ENCODE measurements at regions not wholly inside any gene's neighbourhood (a gene's known extent, or its start where the extent isn't known, plus 50 kb on each side); places are given as distances from the start of the nearest gene placed in this dataset.

DNA sequence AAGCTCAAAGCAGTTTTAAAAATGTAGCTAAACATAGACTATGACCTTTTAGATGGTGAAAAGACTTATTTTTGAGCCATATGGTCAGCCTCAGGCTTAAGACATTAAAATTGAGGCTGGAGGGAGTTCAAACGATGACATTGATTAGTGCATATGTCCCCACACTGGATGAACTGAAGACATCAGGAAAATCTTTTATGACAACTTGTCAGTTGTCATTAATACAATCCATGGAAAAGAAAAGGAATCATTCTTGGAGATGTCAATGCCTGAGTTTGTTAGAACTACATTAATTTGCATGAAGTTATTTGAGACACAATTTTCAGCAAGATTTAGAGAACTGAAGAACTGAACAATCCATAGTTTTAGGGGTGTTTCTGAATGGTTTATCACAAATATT lies 349.9 kb downstream of the COL11A1 start:
- TF ChIP-seq EZH2 (IDR thresholded peaks at IDR 0.05; ENCODE audit: low read length), result no peak
- TF ChIP-seq, protein P1, sequence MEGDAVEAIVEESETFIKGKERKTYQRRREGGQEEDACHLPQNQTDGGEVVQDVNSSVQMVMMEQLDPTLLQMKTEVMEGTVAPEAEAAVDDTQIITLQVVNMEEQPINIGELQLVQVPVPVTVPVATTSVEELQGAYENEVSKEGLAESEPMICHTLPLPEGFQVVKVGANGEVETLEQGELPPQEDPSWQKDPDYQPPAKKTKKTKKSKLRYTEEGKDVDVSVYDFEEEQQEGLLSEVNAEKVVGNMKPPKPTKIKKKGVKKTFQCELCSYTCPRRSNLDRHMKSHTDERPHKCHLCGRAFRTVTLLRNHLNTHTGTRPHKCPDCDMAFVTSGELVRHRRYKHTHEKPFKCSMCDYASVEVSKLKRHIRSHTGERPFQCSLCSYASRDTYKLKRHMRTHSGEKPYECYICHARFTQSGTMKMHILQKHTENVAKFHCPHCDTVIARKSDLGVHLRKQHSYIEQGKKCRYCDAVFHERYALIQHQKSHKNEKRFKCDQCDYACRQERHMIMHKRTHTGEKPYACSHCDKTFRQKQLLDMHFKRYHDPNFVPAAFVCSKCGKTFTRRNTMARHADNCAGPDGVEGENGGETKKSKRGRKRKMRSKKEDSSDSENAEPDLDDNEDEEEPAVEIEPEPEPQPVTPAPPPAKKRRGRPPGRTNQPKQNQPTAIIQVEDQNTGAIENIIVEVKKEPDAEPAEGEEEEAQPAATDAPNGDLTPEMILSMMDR (optimal IDR thresholded peaks at IDR 0.05 in 1 of 3, IDR thresholded peaks at IDR 0.05 in 1 of 3, conservative IDR thresholded peaks at IDR 0.05 in 1 of 3; ENCODE audit: extremely low read depth in 1 of 3, insufficient read depth in 2 of 3, low read length in 3 of 3), result no peak
- Histone ChIP-seq H3K36me3 (ENCODE audit: control insufficient read depth in 2 of 2, extremely low read depth in 1 of 2, insufficient read depth in 2 of 2, low read length in 2 of 2) (no peaks in the 10 kb centered on the region), H3K27ac (ENCODE audit: control insufficient read depth, insufficient read depth, low read length) (no peak overlapping the region), H3K9me1 (ENCODE audit: control insufficient read depth, extremely low read depth, insufficient read depth, low read length) (no peaks in the 10 kb centered on the region), H3K9ac (ENCODE audit: control insufficient read depth, extremely low read depth, insufficient read depth, low read length) (no peak overlapping the region), H3K4me1 (ENCODE audit: control insufficient read depth, extremely low read depth, insufficient read depth, low read length) (no peaks in the 10 kb centered on the region), H4K20me1 (ENCODE audit: control insufficient read depth, extremely low read depth, insufficient read depth, low read length) (no peaks in the 10 kb centered on the region), H3K27me3 (ENCODE audit: control insufficient read depth, extremely low read depth, insufficient read depth, low read length) (no peaks in the 10 kb centered on the region), H3K4me2 (ENCODE audit: control insufficient read depth, extremely low read depth, insufficient read depth, low read depth, low read length) (no peak overlapping the region), H2AFZ (ENCODE audit: control insufficient read depth, low read length) (no peak overlapping the region), H3K79me2 (ENCODE audit: control insufficient read depth, insufficient read depth, low read length) (no peaks in the 10 kb centered on the region), H3K4me3 (ENCODE audit: control insufficient read depth in 2 of 3, extremely low read depth in 1 of 3, insufficient read depth in 2 of 3, low read depth in 1 of 3, low read length in 3 of 3) (no peak overlapping the region), H3K9me3 (ENCODE audit: control insufficient read depth, low read depth, low read length) (no peaks in the 10 kb centered on the region)
- FAIRE-seq (no peak), DNase-seq (ENCODE audit: low read depth, low spot score) (no peak)
- dilution Hi-C loops (cut with MboI; ENCODE audit: extremely low pct_ligation_motif_present, low sequenced_read_pairs), result no loop called here

DNA sequence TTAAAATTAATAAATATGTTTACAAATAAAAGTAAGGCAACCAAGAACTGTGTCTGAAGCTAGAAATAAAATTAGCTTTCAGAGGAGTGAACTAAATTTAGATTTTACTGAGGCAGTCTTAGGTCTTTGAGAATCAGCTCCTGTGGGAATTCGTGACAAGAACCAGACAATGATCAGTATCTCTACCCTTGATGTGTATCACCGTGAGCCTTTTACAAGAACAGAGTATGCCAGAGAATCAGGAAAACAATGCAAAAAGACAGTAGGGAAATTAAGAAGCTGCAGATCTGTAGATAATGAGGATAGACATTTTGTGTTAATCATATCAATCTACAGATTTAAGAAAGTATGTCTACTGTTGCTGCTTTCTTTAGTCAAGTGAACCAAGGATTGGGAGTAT lies 351.0 kb downstream of the COL11A1 start:
- DNase-seq (ENCODE audit: low read depth, low spot score), result no peak
- H3K9me3 ChIP-seq (ENCODE audit: control insufficient read depth, low read depth, low read length), result no peaks in the 10 kb centered on the region
- TF ChIP-seq, protein P1 (optimal IDR thresholded peaks at IDR 0.05 in 1 of 3, IDR thresholded peaks at IDR 0.05 in 1 of 3, conservative IDR thresholded peaks at IDR 0.05 in 1 of 3; ENCODE audit: extremely low read depth in 1 of 3, insufficient read depth in 2 of 3, low read length in 3 of 3), result no peak
- TF ChIP-seq EZH2 (IDR thresholded peaks at IDR 0.05; ENCODE audit: low read length), result no peak
- no peak overlapping the region for H3K4me3 ChIP-seq (ENCODE audit: control insufficient read depth in 2 of 3, extremely low read depth in 1 of 3, insufficient read depth in 2 of 3, low read depth in 1 of 3, low read length in 3 of 3)
- H3K27me3 ChIP-seq (ENCODE audit: control insufficient read depth, extremely low read depth, insufficient read depth, low read length), result no peaks in the 10 kb centered on the region
- no peak overlapping the region for H3K9ac ChIP-seq (ENCODE audit: control insufficient read depth, extremely low read depth, insufficient read depth, low read length)
- H3K27ac ChIP-seq (ENCODE audit: control insufficient read depth, insufficient read depth, low read length), result no peak overlapping the region
- dilution Hi-C loops (cut with MboI; ENCODE audit: extremely low pct_ligation_motif_present, low sequenced_read_pairs), result no loop called here
- H3K4me1 ChIP-seq (ENCODE audit: control insufficient read depth, extremely low read depth, insufficient read depth, low read length), result no peaks in the 10 kb centered on the region
- no peaks in the 10 kb centered on the region for H3K9me1 ChIP-seq (ENCODE audit: control insufficient read depth, extremely low read depth, insufficient read depth, low read length)
- H4K20me1 ChIP-seq (ENCODE audit: control insufficient read depth, extremely low read depth, insufficient read depth, low read length), result no peaks in the 10 kb centered on the region
- H2AFZ ChIP-seq (ENCODE audit: control insufficient read depth, low read length), result no peak overlapping the region
- no peaks in the 10 kb centered on the region for H3K79me2 ChIP-seq (ENCODE audit: control insufficient read depth, insufficient read depth, low read length)
- no peak for FAIRE-seq
- no peaks in the 10 kb centered on the region for H3K36me3 ChIP-seq (ENCODE audit: control insufficient read depth in 2 of 2, extremely low read depth in 1 of 2, insufficient read depth in 2 of 2, low read length in 2 of 2)
- H3K4me2 ChIP-seq (ENCODE audit: control insufficient read depth, extremely low read depth, insufficient read depth, low read depth, low read length), result no peak overlapping the region

Measured in keratinocyte (primary cell).